Colonic mucosa (tissue), 4 donors: ENCODE measurements at regions not wholly inside any gene's neighbourhood (a gene's known extent, or its start where the extent isn't known, plus 50 kb on each side); places are given as distances from the start of the nearest gene placed in this dataset.

Source experiments
- DNase-seq: peaks from one replicate; pipeline ENCODE4 v3.0.0-alpha.2; 2020
- H3K27ac ChIP-seq: fragments of 200-600 bp; one replicate; pipeline ENCODE4 v1.8.0; 2021
- H3K27me3 ChIP-seq: fragments of 200-600 bp; one replicate; pipeline ENCODE4 v1.8.0; 2021
- H3K36me3 ChIP-seq: fragments of 200-600 bp; one replicate; pipeline ENCODE4 v1.8.0; 2021
- H3K4me1 ChIP-seq: fragments of 200-600 bp; one replicate; pipeline ENCODE4 v1.8.0; 2021; ENCODE audit warnings: mild to moderate bottlenecking
- H3K4me3 ChIP-seq: fragments of 200-600 bp; one replicate; pipeline ENCODE4 v1.8.0; 2021
- H3K9ac ChIP-seq, 2 donors: one replicate each; pipeline ENCODE4 v1.7.0; 2013; ENCODE audit warnings: control low read depth in 2 of 2, low read depth in 2 of 2, low read length in 2 of 2
- H3K9me3 ChIP-seq: fragments of 200-600 bp; one replicate; pipeline ENCODE4 v1.8.0; 2021
- intact Hi-C: fragments of 100-400 bp; cut with DNase I; formaldehyde crosslinking; loops from one replicate; pipeline ENCODE4 v1.14.1; 2022
- TF ChIP-seq, protein P1 (sequence below): fragments of 200-600 bp; IDR thresholded peaks from one replicate; pipeline ENCODE4 v1.8.0; 2022; ENCODE audit warnings: antibody characterized with exemption, mild to moderate bottlenecking
- donor health status: healthy.
- donor health status: DM: no; HTN: no; CAD: no.
- donor health status: DM: no; HTN: no; CAD: no.

DNA sequence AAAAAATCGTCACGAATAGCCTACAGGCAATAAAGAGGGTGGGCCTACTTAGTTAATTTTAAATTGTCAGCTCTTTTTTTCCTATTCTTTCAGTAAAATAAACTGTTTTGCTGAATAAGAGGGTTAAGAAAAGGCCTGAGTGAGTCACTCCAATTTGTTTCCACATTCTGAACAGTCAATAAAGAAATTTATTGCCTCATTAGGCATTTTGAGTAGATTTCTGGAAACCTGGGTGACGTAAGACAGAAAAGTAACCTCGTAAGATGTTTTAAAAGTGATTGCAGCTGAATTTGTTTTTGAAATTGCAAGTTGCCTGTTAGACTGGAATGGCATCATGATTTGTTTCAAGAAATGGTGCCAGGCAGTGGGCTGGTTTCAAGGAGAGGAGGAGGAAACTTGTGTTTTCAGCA, 439.3 kb downstream of the USP25 start:
- H3K27ac ChIP-seq: no peak overlapping the region
- no peaks in the 10 kb centered on the region for H3K4me1 ChIP-seq
- no peak overlapping the region for H3K9ac ChIP-seq
- H3K27me3 ChIP-seq: no peaks in the 10 kb centered on the region
- DNase-seq: no peak
- H3K4me3 ChIP-seq: no peak overlapping the region
- TF ChIP-seq, protein P1, sequence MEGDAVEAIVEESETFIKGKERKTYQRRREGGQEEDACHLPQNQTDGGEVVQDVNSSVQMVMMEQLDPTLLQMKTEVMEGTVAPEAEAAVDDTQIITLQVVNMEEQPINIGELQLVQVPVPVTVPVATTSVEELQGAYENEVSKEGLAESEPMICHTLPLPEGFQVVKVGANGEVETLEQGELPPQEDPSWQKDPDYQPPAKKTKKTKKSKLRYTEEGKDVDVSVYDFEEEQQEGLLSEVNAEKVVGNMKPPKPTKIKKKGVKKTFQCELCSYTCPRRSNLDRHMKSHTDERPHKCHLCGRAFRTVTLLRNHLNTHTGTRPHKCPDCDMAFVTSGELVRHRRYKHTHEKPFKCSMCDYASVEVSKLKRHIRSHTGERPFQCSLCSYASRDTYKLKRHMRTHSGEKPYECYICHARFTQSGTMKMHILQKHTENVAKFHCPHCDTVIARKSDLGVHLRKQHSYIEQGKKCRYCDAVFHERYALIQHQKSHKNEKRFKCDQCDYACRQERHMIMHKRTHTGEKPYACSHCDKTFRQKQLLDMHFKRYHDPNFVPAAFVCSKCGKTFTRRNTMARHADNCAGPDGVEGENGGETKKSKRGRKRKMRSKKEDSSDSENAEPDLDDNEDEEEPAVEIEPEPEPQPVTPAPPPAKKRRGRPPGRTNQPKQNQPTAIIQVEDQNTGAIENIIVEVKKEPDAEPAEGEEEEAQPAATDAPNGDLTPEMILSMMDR: no peak
- intact Hi-C loops: no loop called here
- no peaks in the 10 kb centered on the region for H3K36me3 ChIP-seq
- no peaks in the 10 kb centered on the region for H3K9me3 ChIP-seq

DNA sequence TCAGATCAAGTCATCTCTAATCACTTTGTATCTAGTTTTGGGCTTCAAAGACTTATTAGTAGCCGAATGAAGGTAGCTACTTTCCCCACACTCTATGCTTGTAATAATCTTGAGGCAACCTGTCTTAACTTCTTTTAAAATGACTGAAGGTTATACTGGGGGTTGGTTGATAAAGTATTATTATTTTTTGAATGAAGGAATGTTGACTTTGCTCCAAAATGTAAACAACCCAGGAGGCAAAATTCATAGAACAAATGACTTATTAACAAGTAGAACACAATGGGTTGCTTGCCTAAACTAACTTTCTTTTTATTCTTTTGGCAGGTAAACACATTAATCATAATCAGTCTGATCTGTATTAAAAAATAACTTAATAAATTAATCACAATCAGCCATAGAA, 440.0 kb downstream of the USP25 start:
- Histone ChIP-seq H3K27me3 (no peaks in the 10 kb centered on the region), H3K36me3 (no peaks in the 10 kb centered on the region), H3K4me1 (no peaks in the 10 kb centered on the region), H3K4me3 (no peak overlapping the region), H3K9ac (no peak overlapping the region), H3K27ac (no peak overlapping the region), H3K9me3 (no peaks in the 10 kb centered on the region)
- TF ChIP-seq, protein P1: no peak
- no peak for DNase-seq
- intact Hi-C loops: no loop called here

DNA sequence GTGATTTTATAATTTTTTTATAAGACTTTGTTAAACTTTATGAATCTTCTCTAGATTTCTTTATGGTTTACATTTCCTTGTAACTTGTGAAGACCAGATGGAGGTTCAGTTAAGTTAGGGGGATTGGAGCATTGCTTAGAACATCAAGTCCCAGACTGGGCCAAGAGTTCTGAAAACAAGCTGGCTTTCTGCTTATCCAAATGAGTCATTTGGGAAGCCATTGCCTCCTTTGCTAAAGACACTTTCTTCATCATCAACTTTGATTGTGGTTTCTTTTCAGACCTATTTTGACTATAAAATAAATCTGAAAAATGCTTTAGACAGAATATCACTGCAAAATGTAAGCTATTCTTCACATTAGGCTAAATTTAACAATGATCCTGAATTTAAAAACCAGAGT, 446.8 kb downstream of the USP25 start:
- Histone ChIP-seq H3K4me1 (no peaks in the 10 kb centered on the region), H3K4me3 (no peak overlapping the region), H3K9ac (no peak overlapping the region), H3K9me3 (no peaks in the 10 kb centered on the region), H3K36me3 (no peaks in the 10 kb centered on the region), H3K27me3 (no peaks in the 10 kb centered on the region), H3K27ac (no peak overlapping the region)
- TF ChIP-seq, protein P1: no peak
- no peak for DNase-seq
- intact Hi-C loops: no loop called here

DNA sequence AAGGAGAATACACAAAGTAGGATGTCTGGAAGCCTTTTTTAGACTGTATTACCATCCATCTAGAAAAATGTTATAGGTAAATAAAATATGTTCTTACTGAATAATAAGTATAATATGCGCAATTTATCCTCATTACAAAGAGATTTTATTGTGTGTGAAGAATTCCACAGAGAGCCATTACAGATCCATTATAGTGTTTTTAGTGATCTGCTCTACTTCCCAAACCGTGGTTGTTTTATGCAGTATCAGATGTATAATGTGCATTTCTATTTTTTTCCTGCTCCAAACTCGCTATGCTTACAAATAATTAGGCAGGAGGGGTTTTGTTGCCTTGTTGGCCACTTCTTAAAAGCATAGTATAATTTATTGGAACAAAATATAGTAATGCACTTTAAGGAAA, 447.8 kb downstream of the USP25 start:
- Histone ChIP-seq H3K4me1 (no peaks in the 10 kb centered on the region), H3K9me3 (no peaks in the 10 kb centered on the region), H3K36me3 (no peaks in the 10 kb centered on the region), H3K27ac (no peak overlapping the region), H3K27me3 (no peaks in the 10 kb centered on the region), H3K9ac (no peak overlapping the region), H3K4me3 (no peak overlapping the region)
- TF ChIP-seq, protein P1: no peak
- DNase-seq: no peak
- intact Hi-C loops: no loop called here

DNA sequence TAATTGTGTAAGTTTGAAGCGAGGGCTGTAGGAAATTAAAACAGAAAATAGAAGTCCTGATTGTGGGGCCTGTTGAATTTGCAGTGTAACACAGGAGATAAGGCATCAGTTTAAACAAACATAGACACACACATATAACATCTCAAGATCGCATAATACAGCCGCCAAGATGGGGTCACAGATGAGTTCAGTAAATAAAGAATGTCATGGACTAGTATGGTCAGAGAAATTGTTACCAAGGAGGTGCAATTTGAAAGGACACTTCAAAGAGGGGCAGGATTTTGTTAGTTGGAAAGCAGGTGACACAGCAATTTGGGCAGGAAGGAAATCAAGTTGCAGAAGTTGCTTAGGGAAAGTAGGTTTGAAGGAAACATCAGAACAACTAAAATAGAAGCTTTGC, 450.0 kb downstream of the USP25 start:
- Histone ChIP-seq H3K4me3 (no peak overlapping the region), H3K27ac (no peak overlapping the region), H3K4me1 (no peaks in the 10 kb centered on the region), H3K9ac (no peak overlapping the region), H3K9me3 (no peaks in the 10 kb centered on the region), H3K27me3 (no peaks in the 10 kb centered on the region), H3K36me3 (no peaks in the 10 kb centered on the region)
- no peak for DNase-seq
- TF ChIP-seq, protein P1: no peak
- intact Hi-C loops: no loop called here

DNA sequence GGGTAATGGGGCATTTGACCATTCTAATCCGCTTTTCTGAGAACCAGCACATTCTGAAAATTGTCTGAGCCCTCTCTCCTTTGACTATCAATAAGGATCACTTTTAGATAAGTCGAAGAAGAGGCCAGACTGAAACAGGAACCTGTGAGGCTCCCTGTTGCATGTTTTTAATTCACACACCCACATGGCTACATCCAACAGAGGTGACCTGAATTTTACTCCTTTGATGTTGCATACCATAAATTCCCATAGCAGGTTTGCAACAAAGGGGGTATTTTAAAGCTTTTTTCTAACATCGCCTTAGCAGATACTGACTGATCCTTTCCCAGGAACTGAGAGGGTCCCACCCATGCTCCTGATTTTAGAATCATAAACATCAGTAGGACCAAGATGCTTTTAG, 450.8 kb downstream of the USP25 start:
- Histone ChIP-seq H3K9ac (no peak overlapping the region), H3K27me3 (no peaks in the 10 kb centered on the region), H3K27ac (no peak overlapping the region), H3K36me3 (no peaks in the 10 kb centered on the region), H3K4me1 (no peaks in the 10 kb centered on the region), H3K4me3 (no peak overlapping the region), H3K9me3 (no peaks in the 10 kb centered on the region)
- TF ChIP-seq, protein P1: no peak
- DNase-seq: no peak
- intact Hi-C loops: no loop called here
